ENCODE measurements at regions not wholly inside any gene's neighbourhood (a gene's known extent, or its start where the extent isn't known, plus 50 kb on each side); places are given as distances from the start of the nearest gene placed in this dataset.
"Not testable (repeated sequence)": the region's sequence is repeated elsewhere in the genome, so short reads cannot be mapped to it uniquely, and the experiment has no call there.

DNA sequence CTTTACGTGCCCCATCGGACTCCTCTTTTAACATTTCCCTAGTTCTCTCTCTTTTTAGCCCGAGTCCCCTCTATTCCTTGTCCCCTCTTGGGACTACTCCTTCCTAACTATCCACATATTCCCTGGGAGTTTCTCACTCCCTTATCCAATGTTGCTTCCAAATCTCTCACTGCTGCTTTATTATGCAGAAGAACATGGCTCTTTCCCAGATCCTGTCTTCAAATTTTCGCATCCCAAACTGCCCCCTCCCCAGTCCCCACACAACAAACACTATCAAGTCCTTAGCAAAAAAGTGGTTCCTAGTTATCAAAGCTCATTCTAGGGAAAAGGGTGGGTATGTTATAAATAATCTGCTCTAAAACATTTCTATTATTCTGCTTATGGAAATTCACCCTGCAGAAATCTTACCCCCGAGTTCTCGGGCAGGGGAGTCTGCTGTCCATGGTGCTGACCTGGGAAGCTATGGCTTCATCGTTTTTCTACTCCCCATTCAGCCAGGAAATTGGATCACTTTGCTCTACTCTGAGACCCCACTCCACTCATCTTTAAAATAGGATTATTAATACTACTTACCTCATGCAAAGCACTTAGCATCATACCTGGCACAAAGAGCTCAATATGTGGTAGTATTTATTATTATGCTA is 393.5 kb downstream of the BUD13 start:
- no peak for DNase-seq (ENCODE audit: low read depth in 1 of 2, low spot score in 2 of 2)
- no peaks in the 10 kb centered on the region for H3K9me3 ChIP-seq (replicated peaks)
- H3K36me3 ChIP-seq, result no peaks in the 10 kb centered on the region
- no peaks in the 10 kb centered on the region for H3K27me3 ChIP-seq (replicated peaks)
- H3K4me1 ChIP-seq (replicated peaks), result no peaks in the 10 kb centered on the region
- H3K27ac ChIP-seq, result no peak overlapping the region
- H3K4me3 ChIP-seq, result no peak overlapping the region

- Histone ChIP-seq H3K27me3 (replicated peaks) (no peaks in the 10 kb centered on the region), H3K36me3 (no peaks in the 10 kb centered on the region), H3K9me3 (replicated peaks) (no peaks in the 10 kb centered on the region), H3K27ac (no peak overlapping the region), H3K4me3 (no peak overlapping the region), H3K4me1 (replicated peaks) (no peaks in the 10 kb centered on the region)
- no peak for DNase-seq (ENCODE audit: low read depth in 1 of 2, low spot score in 2 of 2)
Observed at GRCh38 chr11:116376547-116376946, 396.2 kb downstream of the BUD13 start.

DNA sequence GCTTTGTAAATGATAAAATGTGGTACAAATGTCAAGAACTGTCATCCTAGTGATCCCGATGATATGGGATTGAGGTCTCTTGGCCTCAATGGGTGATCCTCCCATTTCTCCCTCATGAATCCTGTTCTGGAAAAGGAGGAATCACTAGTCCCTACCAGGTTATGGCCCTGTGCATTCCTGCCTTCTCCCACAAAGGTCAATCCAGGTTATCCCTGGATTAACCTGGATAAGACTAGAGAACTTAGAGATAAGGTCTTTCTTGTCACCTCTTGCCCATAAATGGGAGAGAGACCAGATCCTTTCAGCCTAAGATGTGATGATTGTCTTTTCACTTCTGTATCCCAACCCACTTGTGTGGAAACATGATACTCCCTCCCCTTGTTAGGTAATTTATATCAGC is 396.7 kb downstream of the BUD13 start:
- DNase-seq (ENCODE audit: low read depth in 1 of 2, low spot score in 2 of 2), result no peak
- H3K4me3 ChIP-seq, result no peak overlapping the region
- no peaks in the 10 kb centered on the region for H3K9me3 ChIP-seq (replicated peaks)
- no peaks in the 10 kb centered on the region for H3K4me1 ChIP-seq (replicated peaks)
- no peak overlapping the region for H3K27ac ChIP-seq
- no peaks in the 10 kb centered on the region for H3K36me3 ChIP-seq
- H3K27me3 ChIP-seq (replicated peaks), result no peaks in the 10 kb centered on the region

- Histone ChIP-seq H3K36me3 (no peaks in the 10 kb centered on the region), H3K9me3 (replicated peaks) (no peaks in the 10 kb centered on the region), H3K27ac (no peak overlapping the region), H3K4me1 (replicated peaks) (no peaks in the 10 kb centered on the region), H3K4me3 (no peak overlapping the region), H3K27me3 (replicated peaks) (no peaks in the 10 kb centered on the region)
- no peak for DNase-seq (ENCODE audit: low read depth in 1 of 2, low spot score in 2 of 2)
Observed at GRCh38 chr11:116375221-116375620, 397.6 kb downstream of the BUD13 start.

GRCh38 chr11:116374085-116374484 is 398.7 kb downstream of the BUD13 start:
- Histone ChIP-seq H3K4me3 (no peak overlapping the region), H3K9me3 (replicated peaks) (no peaks in the 10 kb centered on the region), H3K4me1 (replicated peaks) (no peaks in the 10 kb centered on the region), H3K27ac (no peak overlapping the region), H3K36me3 (no peaks in the 10 kb centered on the region), H3K27me3 (replicated peaks) (no peaks in the 10 kb centered on the region)
- no peak for DNase-seq (ENCODE audit: low read depth in 1 of 2, low spot score in 2 of 2)

DNA sequence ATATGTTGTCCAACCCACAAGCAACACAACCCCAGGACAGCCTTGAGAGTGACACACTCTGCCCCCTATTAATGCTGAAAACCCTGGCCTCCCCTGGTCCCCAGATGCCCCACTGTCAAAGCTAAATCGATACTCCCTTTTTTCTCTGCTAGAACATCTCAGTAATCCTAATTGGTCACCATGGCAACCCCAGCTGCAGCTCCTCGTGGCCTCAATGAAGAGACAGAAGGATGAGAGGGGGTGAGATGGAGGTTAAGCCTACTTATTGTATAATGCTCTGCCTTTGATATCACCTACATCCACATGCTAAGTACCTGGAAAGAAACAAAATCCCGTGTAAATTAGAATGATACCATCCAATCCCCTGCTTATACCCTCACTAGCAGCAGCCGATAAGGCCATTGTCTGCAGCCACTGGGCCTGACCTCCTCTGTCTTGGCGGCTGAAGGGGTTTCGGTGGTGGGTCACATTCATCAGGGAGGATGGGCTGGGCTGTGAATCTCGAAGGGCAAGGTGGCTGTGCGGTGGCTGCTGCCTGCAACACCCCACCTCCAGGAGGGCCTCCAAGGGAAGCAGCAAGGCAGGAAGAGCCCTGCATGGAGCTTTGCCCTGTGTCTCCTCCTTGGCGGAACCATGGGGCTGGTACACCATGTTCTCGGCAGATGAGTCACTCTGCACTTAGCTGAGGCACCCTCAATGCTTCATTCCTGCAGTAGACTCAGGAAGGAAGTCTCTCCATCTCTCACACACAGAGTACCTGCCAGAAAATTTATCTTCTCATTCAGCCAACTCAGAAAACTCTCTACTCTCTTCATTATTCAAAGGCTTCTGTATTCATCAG is 399.5 kb downstream of the BUD13 start:
- no peak for DNase-seq (ENCODE audit: low read depth in 1 of 2, low spot score in 2 of 2)
- Histone ChIP-seq H3K4me3 (no peak overlapping the region), H3K27ac (no peak overlapping the region), H3K27me3 (replicated peaks) (no peaks in the 10 kb centered on the region), H3K36me3 (no peaks in the 10 kb centered on the region), H3K4me1 (replicated peaks) (no peaks in the 10 kb centered on the region), H3K9me3 (replicated peaks) (no peaks in the 10 kb centered on the region)

DNA sequence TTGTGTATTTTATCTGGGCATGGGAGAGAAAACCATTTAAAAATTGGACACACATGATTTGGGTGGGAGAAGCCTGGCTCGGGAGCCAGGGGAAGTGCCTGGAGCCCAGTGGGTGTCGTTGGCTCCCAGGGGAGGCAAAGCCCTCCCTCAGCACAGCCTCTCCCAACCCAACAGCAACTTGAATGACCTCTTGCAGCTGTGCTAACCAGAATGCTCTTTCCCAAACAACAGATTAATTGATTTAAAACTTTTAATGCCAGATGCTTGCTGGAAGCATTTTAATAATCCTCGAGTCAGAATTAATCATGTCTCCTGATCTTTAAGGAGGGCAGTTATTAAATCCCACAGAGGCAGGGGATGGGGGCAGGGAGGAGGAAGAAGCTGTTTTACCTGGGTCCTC is 401.6 kb downstream of the BUD13 start:
- Histone ChIP-seq H3K4me1 (replicated peaks) (no peaks in the 10 kb centered on the region), H3K36me3 (no peaks in the 10 kb centered on the region), H3K4me3 (no peak overlapping the region), H3K27me3 (replicated peaks) (no peaks in the 10 kb centered on the region), H3K9me3 (replicated peaks) (no peaks in the 10 kb centered on the region), H3K27ac (no peak overlapping the region)
- DNase-seq (ENCODE audit: low read depth in 1 of 2, low spot score in 2 of 2), result no peak

DNA sequence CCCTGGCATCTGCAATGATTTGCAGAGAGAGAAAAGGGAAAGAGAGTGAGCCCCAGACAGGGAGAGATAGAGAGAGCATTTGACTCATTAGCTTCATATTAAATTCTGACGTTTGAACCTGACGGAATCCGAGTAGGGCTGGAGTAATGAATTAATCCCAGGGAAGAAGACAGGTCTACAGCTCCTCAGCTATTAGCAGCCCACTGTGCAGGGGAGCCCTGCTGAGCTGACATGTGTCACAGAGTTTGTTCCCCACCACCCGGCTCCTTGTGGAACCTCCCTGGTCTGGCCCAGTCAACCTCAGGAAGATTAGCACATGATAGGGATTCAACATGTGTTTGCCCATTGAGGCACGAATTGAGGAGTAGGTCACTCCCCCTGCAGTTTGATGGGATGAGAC is 404.0 kb downstream of the BUD13 start:
- Histone ChIP-seq H3K36me3 (no peaks in the 10 kb centered on the region), H3K27me3 (replicated peaks) (no peaks in the 10 kb centered on the region), H3K27ac (no peak overlapping the region), H3K9me3 (replicated peaks) (no peaks in the 10 kb centered on the region), H3K4me3 (no peak overlapping the region), H3K4me1 (replicated peaks) (no peaks in the 10 kb centered on the region)
- no peak for DNase-seq (ENCODE audit: low read depth in 1 of 2, low spot score in 2 of 2)

GRCh38 chr11:116366980-116367645 is 405.7 kb downstream of the BUD13 start:
- Histone ChIP-seq H3K4me3 (no peak overlapping the region), H3K27me3 (replicated peaks) (no peaks in the 10 kb centered on the region), H3K36me3 (no peaks in the 10 kb centered on the region), H3K4me1 (replicated peaks) (no peaks in the 10 kb centered on the region), H3K9me3 (replicated peaks) (no peaks in the 10 kb centered on the region), H3K27ac (no peak overlapping the region)
- DNase-seq (ENCODE audit: low read depth in 1 of 2, low spot score in 2 of 2), result no peak

DNA sequence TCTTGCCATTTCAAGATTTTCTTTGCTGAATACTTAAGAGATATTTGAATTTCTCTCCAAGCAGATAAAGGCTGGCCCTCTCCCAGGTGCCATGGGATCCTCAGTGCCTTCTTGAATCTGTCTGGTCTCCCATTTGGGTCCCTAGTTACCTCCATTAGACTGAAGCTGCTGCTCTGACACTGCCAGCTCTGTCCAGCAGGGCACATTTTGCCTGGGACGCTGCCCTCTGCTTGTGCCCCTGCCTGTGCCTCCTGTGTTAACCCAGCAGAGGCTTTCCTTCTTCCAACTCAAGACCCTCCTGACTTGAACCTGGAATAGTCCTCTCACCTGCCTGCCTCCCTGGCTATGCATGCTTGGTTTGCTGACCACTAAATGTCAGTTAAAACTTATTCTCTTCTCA is 406.3 kb downstream of the BUD13 start:
- H3K4me3 ChIP-seq, result no peak overlapping the region
- H3K27me3 ChIP-seq (replicated peaks), result no peaks in the 10 kb centered on the region
- H3K36me3 ChIP-seq, result no peaks in the 10 kb centered on the region
- no peaks in the 10 kb centered on the region for H3K9me3 ChIP-seq (replicated peaks)
- H3K4me1 ChIP-seq (replicated peaks), result no peaks in the 10 kb centered on the region
- no peak overlapping the region for H3K27ac ChIP-seq
- DNase-seq (ENCODE audit: low read depth in 1 of 2, low spot score in 2 of 2), result no peak

DNA sequence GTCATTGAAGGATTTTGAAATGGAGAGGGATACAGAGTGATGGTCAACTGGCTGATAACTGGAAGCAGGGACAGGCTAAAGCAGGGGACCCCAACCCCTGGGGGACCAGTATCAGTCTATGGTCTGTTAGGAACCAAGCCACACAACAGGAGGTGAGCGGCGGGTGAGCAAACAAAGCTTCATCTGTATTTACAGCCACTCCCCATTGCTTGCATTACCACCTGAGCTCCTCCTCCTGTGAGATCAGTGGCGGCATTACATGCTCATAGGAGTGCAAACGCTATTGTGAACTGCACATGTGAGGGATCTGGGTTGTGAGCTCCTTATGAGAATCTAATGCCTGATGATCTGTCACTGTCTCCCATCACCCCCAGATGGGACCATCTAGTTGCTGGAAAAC is 407.9 kb downstream of the BUD13 start:
- not testable (repeated sequence) for H3K4me3 ChIP-seq; H3K27ac ChIP-seq; H3K36me3 ChIP-seq; H3K4me1 ChIP-seq (replicated peaks); DNase-seq (ENCODE audit: low read depth in 1 of 2, low spot score in 2 of 2); H3K9me3 ChIP-seq (replicated peaks); H3K27me3 ChIP-seq (replicated peaks)

DNA sequence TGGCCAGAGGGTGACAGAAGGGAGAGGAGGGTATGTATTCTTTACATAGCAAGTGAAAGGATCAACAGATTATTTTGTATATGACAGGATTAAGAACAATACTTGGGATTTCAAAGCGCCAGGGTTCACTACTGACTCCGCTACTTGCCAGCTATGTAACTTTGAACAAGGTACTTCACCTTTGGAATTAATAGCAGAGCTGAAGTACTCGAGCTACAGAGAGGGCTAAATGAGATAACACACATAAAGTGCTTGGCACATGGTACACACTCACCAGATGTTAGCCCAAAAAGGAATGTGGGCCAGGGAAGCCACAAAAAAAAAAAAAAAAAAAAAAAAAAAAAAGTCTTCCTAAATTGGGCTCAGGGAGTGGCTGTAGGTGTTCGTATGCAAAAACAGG is 408.4 kb downstream of the BUD13 start:
- H3K27me3 ChIP-seq (replicated peaks), result no peaks in the 10 kb centered on the region
- no peak overlapping the region for H3K27ac ChIP-seq
- H3K36me3 ChIP-seq, result no peaks in the 10 kb centered on the region
- no peaks in the 10 kb centered on the region for H3K4me1 ChIP-seq (replicated peaks)
- no peaks in the 10 kb centered on the region for H3K9me3 ChIP-seq (replicated peaks)
- no peak for DNase-seq (ENCODE audit: low read depth in 1 of 2, low spot score in 2 of 2)
- no peak overlapping the region for H3K4me3 ChIP-seq

DNA sequence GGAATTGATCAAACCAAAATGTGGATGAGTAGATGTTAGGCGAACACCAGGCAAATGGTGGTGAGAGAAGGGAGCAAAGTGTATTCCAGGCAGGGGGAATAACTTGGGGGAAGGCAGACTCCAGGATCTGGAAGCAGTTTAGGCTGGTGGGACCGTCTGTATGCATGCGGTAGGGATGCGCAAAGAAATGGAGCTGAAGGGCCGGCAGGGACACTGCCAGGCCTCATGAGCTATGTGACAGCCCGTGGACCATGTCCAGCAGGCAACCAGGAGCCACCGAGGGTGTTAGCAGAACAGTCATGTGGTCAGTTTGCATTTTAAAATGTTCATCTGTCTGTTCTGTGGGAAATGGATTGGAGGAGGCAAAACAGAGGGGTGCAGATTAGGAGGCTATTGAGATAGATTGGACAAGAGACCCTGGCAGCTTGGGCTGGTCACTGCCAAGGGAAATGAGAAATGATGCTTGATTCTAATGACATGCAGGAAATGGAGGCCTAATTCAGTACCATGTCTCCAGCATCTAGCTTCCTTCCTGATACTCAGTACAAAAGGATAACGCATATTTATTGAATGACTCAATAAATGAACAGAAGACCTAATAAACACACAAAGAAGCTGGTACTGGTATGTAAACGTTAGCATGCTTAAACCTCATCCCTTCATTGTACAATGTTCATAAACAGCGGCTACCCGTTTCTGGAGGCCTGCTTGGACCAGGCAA is 412.4 kb downstream of the BUD13 start:
- no peak overlapping the region for H3K27ac ChIP-seq
- H3K27me3 ChIP-seq (replicated peaks), result no peaks in the 10 kb centered on the region
- no peaks in the 10 kb centered on the region for H3K36me3 ChIP-seq
- H3K4me1 ChIP-seq (replicated peaks), result no peaks in the 10 kb centered on the region
- no peak for DNase-seq (ENCODE audit: low read depth in 1 of 2, low spot score in 2 of 2)
- H3K9me3 ChIP-seq (replicated peaks), result no peaks in the 10 kb centered on the region
- H3K4me3 ChIP-seq, result no peak overlapping the region

Data from SJSA1 (cell line).